Left forelimb (tissue), 1 donor: ENCODE measurements at regions not wholly inside any gene's neighbourhood (a gene's known extent, or its start where the extent isn't known, plus 50 kb on each side); places are given as distances from the start of the nearest gene placed in this dataset.

Source experiments
- DNase-seq: peaks from one replicate; pipeline ENCODE4 v3.0.0-alpha.2; 2018; ENCODE audit warnings: low spot score

- DNase-seq = no peak
Observed at GRCh38 chr21:16587681-16588375, 858.0 kb downstream of the USP25 start.

GRCh38 chr21:16588433-16588860 lies 858.7 kb downstream of the USP25 start:
- DNase-seq = peak; percentile 78

GRCh38 chr21:16589006-16589898 lies 859.5 kb downstream of the USP25 start:
- no peak for DNase-seq

- DNase-seq = no peak
Observed at GRCh38 chr21:16590186-16590585, 860.4 kb downstream of the USP25 start.

- no peak for DNase-seq
Observed at GRCh38 chr21:16590641-16591292, 861.0 kb downstream of the USP25 start.

- no peak for DNase-seq
Observed at GRCh38 chr21:16592381-16592780, 862.6 kb downstream of the USP25 start.

GRCh38 chr21:16594191-16594590 lies 864.4 kb downstream of the USP25 start:
- DNase-seq = no peak

GRCh38 chr21:16596369-16596768 lies 866.6 kb downstream of the USP25 start:
- DNase-seq = no peak

- DNase-seq = no peak
Observed at GRCh38 chr21:16597753-16598152, 868.0 kb downstream of the USP25 start.

GRCh38 chr21:16605597-16605996 lies 875.8 kb downstream of the USP25 start:
- DNase-seq = no peak

- DNase-seq = no peak
Observed at GRCh38 chr21:16606271-16606670, 876.5 kb downstream of the USP25 start.

- no peak for DNase-seq
Observed at GRCh38 chr21:16608209-16608830, 878.5 kb downstream of the USP25 start.

GRCh38 chr21:16619281-16619680 lies 889.5 kb downstream of the USP25 start:
- DNase-seq = no peak

GRCh38 chr21:16620786-16621320 lies 891.1 kb downstream of the USP25 start:
- no peak for DNase-seq

GRCh38 chr21:16624479-16625118 lies 888.2 kb upstream of the CXADR start:
- no peak for DNase-seq

- DNase-seq = no peak
Observed at GRCh38 chr21:16625491-16625890, 887.4 kb upstream of the CXADR start.

- DNase-seq = no peak
Observed at GRCh38 chr21:16633831-16634459, 878.9 kb upstream of the CXADR start.

- DNase-seq = no peak
Observed at GRCh38 chr21:16634515-16634914, 878.3 kb upstream of the CXADR start.

GRCh38 chr21:16640297-16641027 lies 872.4 kb upstream of the CXADR start:
- no peak for DNase-seq

GRCh38 chr21:16642353-16642752 lies 870.5 kb upstream of the CXADR start:
- no peak for DNase-seq
